OCI-LY7 (cell line): ENCODE measurements at regions not wholly inside any gene's neighbourhood (a gene's known extent, or its start where the extent isn't known, plus 50 kb on each side); places are given as distances from the start of the nearest gene placed in this dataset.

Source experiments
- BruUV-seq: library from RNA; stranded (reverse); fragments of 400-500 nt; replicated peaks from 2 replicates; lab custom pipeline; 2021; lab: Mats Ljungman, UMichigan
- CTCF ChIA-PET: fragments of 300-600 bp; sonication (Branson Sonifier 250); formaldehyde crosslinking; loops from one replicate; lab custom pipeline; 2022; ENCODE audit warnings: antibody characterized with exemption; ENCODE audit not compliant: unreplicated experiment; lab: Charles Lee
- POLR2A ChIA-PET: fragments of 300-600 bp; sonication (Branson Sonifier 250); formaldehyde crosslinking; loops from one replicate; lab custom pipeline; 2022; ENCODE audit warnings: antibody characterized with exemption; lab: Charles Lee
- DNase-seq: peaks from one replicate; pipeline ENCODE4 v3.0.0-alpha.2; 2015; ENCODE audit warnings: low spot score
- H2AFZ ChIP-seq: fragments of 200-600 bp; sonication (generic), shearing (Covaris generic); 2 replicates; pipeline ENCODE4 v1.6.1; 2014; ENCODE audit warnings: mild to moderate bottlenecking, antibody characterized with exemption, low read length, moderate library complexity
- H3K27ac ChIP-seq: fragments of 200-600 bp; sonication (generic); 2 replicates; pipeline ENCODE4 v1.5.1; 2014; ENCODE audit warnings: mixed run types, low read depth, mild to moderate bottlenecking, moderate library complexity, low read length, inconsistent platforms; ENCODE audit not compliant: poor library complexity, severe bottlenecking
- H3K36me3 ChIP-seq: fragments of 200-600 bp; sonication (generic); 2 replicates; pipeline ENCODE4 v1.6.1; 2014; ENCODE audit warnings: mild to moderate bottlenecking, antibody characterized with exemption, low read length, moderate library complexity, mixed read lengths; ENCODE audit not compliant: insufficient read depth
- H3K4me1 ChIP-seq: fragments of 200-600 bp; sonication (generic); 2 replicates; pipeline ENCODE4 v1.5.1; 2014; ENCODE audit warnings: mild to moderate bottlenecking, low read length; ENCODE audit not compliant: insufficient read depth, poor library complexity, severe bottlenecking
- H3K4me2 ChIP-seq: fragments of 200-600 bp; sonication (generic); 2 replicates; pipeline ENCODE4 v1.6.1; 2014; ENCODE audit warnings: mild to moderate bottlenecking, low read length
- H3K4me3 ChIP-seq: fragments of 200-600 bp; sonication (generic); 2 replicates; pipeline ENCODE4 v1.5.1; 2014; ENCODE audit warnings: mild to moderate bottlenecking, low read depth, low read length; ENCODE audit not compliant: poor library complexity, severe bottlenecking
- H3K79me2 ChIP-seq: fragments of 200-600 bp; sonication (generic); 2 replicates; pipeline ENCODE4 v1.6.1; 2016; ENCODE audit warnings: low read depth, mild to moderate bottlenecking, low read length, moderate library complexity, mixed read lengths; ENCODE audit not compliant: insufficient read depth
- H3K9me2 ChIP-seq: fragments of 200-600 bp; sonication (generic); 2 replicates; pipeline ENCODE4 v1.6.1; 2016; ENCODE audit warnings: mild to moderate bottlenecking, low read length, mixed read lengths; ENCODE audit not compliant: insufficient read depth
- H3K9me3 ChIP-seq: fragments of 200-600 bp; sonication (generic); 2 replicates; pipeline ENCODE4 v1.6.1; 2014; ENCODE audit warnings: mild to moderate bottlenecking, mixed run types, low read length, mixed read lengths
- H4K20me1 ChIP-seq: fragments of 200-600 bp; sonication (generic); 2 replicates; pipeline ENCODE4 v1.6.1; 2014; ENCODE audit warnings: mild to moderate bottlenecking, antibody characterized with exemption, low read length, moderate library complexity, mixed read lengths; ENCODE audit not compliant: insufficient read depth
- CTCF ChIP-seq: fragments of 200-600 bp; sonication (generic); conservative IDR thresholded peaks from 2 replicates; pipeline ENCODE4 v1.5.1; 2014; ENCODE audit warnings: mild to moderate bottlenecking, antibody characterized with exemption, low read length, moderate library complexity, mixed read lengths
- EZH2phosphoT487 ChIP-seq: fragments of 200-600 bp; sonication (generic); IDR thresholded peaks from 2 replicates; pipeline ENCODE4 v1.6.1; 2018; ENCODE audit warnings: low read depth, borderline replicate concordance, mild to moderate bottlenecking, mixed run types, antibody characterized with exemption, low read length, moderate library complexity, mixed read lengths
- intact Hi-C: fragments of 100-400 bp; cut with micrococcal nuclease; formaldehyde crosslinking; loops from one replicate; pipeline ENCODE4 v1.10.0; 2022; ENCODE audit not compliant: unreplicated experiment

GRCh38 chr9:82242285-82242963 is 253.9 kb downstream of the SPATA31D1 start:
- H2AFZ ChIP-seq, result peak overlapping the region; percentile 24; the same call in 1 of the 2 replicates
- TF ChIP-seq EZH2phosphoT487 (no peak), CTCF (no peak)
- no peaks in the 10 kb centered on the region for H3K9me2 ChIP-seq
- H3K4me1 ChIP-seq, result peaks cover 3% of the 10 kb centered on the region
- POLR2A ChIA-PET, result no interaction called here
- intact Hi-C loops, result no loop called here
- no TSS peak for BruUV-seq
- H3K79me2 ChIP-seq, result no peaks in the 10 kb centered on the region
- no peak overlapping the region for H3K27ac ChIP-seq
- no peak overlapping the region for H3K4me3 ChIP-seq
- no peak overlapping the region for H3K4me2 ChIP-seq
- H4K20me1 ChIP-seq, result no peaks in the 10 kb centered on the region
- no peaks in the 10 kb centered on the region for H3K36me3 ChIP-seq
- CTCF ChIA-PET, result no interaction called here
- H3K9me3 ChIP-seq, result peaks cover 20% of the 10 kb centered on the region
- DNase-seq, result peak; percentile 18

GRCh38 chr9:82247318-82247717 is 258.7 kb downstream of the SPATA31D1 start:
- Histone ChIP-seq H3K27ac (no peak overlapping the region), H3K9me3 (peaks cover 7% of the 10 kb centered on the region), H3K79me2 (no peaks in the 10 kb centered on the region), H4K20me1 (no peaks in the 10 kb centered on the region), H3K9me2 (no peaks in the 10 kb centered on the region), H3K4me1 (peaks cover 5% of the 10 kb centered on the region), H3K36me3 (no peaks in the 10 kb centered on the region), H2AFZ (peak overlapping the region; percentile 48; the same call in 1 of the 2 replicates), H3K4me2 (no peak overlapping the region), H3K4me3 (no peak overlapping the region)
- BruUV-seq, result no TSS peak
- POLR2A ChIA-PET, result interaction anchor here (0.7 kb wide), 1 partner anchor 44 kb away, joined by 3 read pairs; no protein-coding TSS in a partner anchor
- DNase-seq, result peak; percentile 39
- intact Hi-C loops, result no loop called here
- no peak for TF ChIP-seq EZH2phosphoT487
- 0 out of 2 replicates have a peak, but pooled peaks have one; percentile 11 for TF ChIP-seq CTCF
- CTCF ChIA-PET, result no interaction called here

GRCh38 chr9:82252116-82252515 is 263.5 kb downstream of the SPATA31D1 start:
- H3K9me2 ChIP-seq, result no peaks in the 10 kb centered on the region
- intact Hi-C loops, result no loop called here

More at GRCh38 chr9:82252116-82252515, 263.5 kb downstream of the SPATA31D1 start:
- H3K4me3 ChIP-seq, result no peak overlapping the region
- H2AFZ ChIP-seq, result no peak overlapping the region
- TF ChIP-seq CTCF, result no peak
- no peak for TF ChIP-seq EZH2phosphoT487
- H3K4me2 ChIP-seq, result no peak overlapping the region
- H3K4me1 ChIP-seq, result peaks cover 12% of the 10 kb centered on the region
- ChIA-PET POLR2A (no interaction called here), CTCF (no interaction called here)
- no peaks in the 10 kb centered on the region for H3K36me3 ChIP-seq
- DNase-seq, result no peak
- H3K79me2 ChIP-seq, result no peaks in the 10 kb centered on the region
- H4K20me1 ChIP-seq, result no peaks in the 10 kb centered on the region
- no peaks in the 10 kb centered on the region for H3K9me3 ChIP-seq
- no TSS peak for BruUV-seq
- H3K27ac ChIP-seq, result no peak overlapping the region
